Left lung (tissue), 4 donors: ENCODE measurements at regions not wholly inside any gene's neighbourhood (a gene's known extent, or its start where the extent isn't known, plus 50 kb on each side); places are given as distances from the start of the nearest gene placed in this dataset.
"Not testable (repeated sequence)": the region's sequence is repeated elsewhere in the genome, so short reads cannot be mapped to it uniquely, and the experiment has no call there.

ENCODE experiments used
- ATAC-seq: fragments of 200-7000 bp; cut with Tn5 transposase; one replicate; pipeline ENCODE4 v1.9.1; 2020; ENCODE audit warnings: moderate library complexity
- DNase-seq, 4 donors: peaks; one replicate each; pipeline ENCODE4 v3.0.0-alpha.2; 2013 to 2020
- H3K27ac ChIP-seq, 2 donors: fragments of 200-600 bp; sonication (generic) in 1 of 2; one replicate each; pipeline versions ENCODE4 v1.5.0 to v1.8.0; 2020 to 2021
- H3K27me3 ChIP-seq, 2 donors: fragments of 200-600 bp; sonication (generic) in 1 of 2; one replicate each; pipeline versions ENCODE4 v1.5.0 to v1.8.0; 2020 to 2021
- H3K36me3 ChIP-seq, 2 donors: fragments of 200-600 bp; sonication (generic) in 1 of 2; one replicate each; pipeline versions ENCODE4 v1.5.0 to v1.8.0; 2020 to 2021
- H3K4me1 ChIP-seq, 2 donors: fragments of 200-600 bp; one replicate each; pipeline ENCODE4 v1.8.0; 2021
- H3K4me3 ChIP-seq, 2 donors: fragments of 200-600 bp; sonication (generic) in 1 of 2; one replicate each; pipeline versions ENCODE4 v1.5.0 to v1.8.0; 2020 to 2021; ENCODE audit warnings: mild to moderate bottlenecking in 1 of 2
- H3K9me3 ChIP-seq, 2 donors: fragments of 200-600 bp; sonication (generic) in 1 of 2; one replicate each; pipeline versions ENCODE4 v1.5.0 to v1.8.0; 2020 to 2021
- CTCF ChIP-seq, 2 donors: fragments of 200-600 bp; sonication (generic) in 1 of 2; IDR thresholded peaks; one replicate each; pipeline versions ENCODE4 v1.5.0 to v1.8.0; 2021; ENCODE audit warnings: antibody characterized with exemption in 2 of 2
- intact Hi-C, 2 donors: fragments of 100-400 bp; cut with DNase I; formaldehyde crosslinking; loops; one replicate each; pipeline versions ENCODE4 v1.11.2 to v1.14.2; 2022
- donor health status: DM: no; HTN: yes; CAD: no.
- donor health status: DM: no; HTN: no; CAD: no.

- intact Hi-C loops, H3K9me3 ChIP-seq, H3K27ac ChIP-seq, H3K4me1 ChIP-seq, H3K27me3 ChIP-seq, H3K4me3 ChIP-seq, H3K36me3 ChIP-seq, ATAC-seq: not testable (repeated sequence)
- DNase-seq, result peak in 2 of 4 donors; percentile 55 to 72
Observed at GRCh38 chr7:51389952-51390351, 73.3 kb upstream of the COBL start.

DNA sequence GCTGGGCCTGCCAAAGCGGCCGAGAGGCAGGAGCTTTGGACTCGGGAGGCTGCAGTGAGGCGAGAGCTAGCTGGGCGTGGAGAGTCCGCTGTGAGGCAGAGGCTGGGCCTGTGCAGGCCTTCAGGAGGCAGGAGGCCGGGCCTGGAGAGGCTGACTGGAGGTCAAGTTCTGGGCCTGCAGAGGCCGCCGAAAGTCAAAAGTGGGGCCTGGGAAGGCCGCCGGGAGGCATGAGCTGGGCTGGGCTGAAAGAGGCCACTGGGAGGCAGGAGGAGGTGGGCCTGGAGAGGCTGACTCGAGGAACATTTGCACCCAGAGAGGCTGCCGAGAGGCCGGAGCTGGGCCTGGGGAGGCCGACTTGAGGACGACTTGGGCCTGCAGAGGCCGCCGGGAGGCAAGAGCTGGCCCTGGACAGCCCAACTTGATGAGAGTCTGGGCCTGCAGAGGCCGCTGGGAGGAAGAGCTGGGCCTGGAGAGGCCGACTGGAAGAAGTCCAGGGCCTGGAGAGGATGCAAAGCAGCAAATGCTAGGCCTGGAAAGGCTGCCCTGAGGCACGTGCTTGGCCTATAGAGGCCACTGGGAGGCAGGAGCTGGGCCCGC lies 72.7 kb upstream of the COBL start:
- ATAC-seq, H3K27me3 ChIP-seq, H3K27ac ChIP-seq, H3K36me3 ChIP-seq, H3K4me3 ChIP-seq, H3K4me1 ChIP-seq, H3K9me3 ChIP-seq, intact Hi-C loops: not testable (repeated sequence)
- DNase-seq, result peak in 1 of 4 donors; percentile 68

DNA sequence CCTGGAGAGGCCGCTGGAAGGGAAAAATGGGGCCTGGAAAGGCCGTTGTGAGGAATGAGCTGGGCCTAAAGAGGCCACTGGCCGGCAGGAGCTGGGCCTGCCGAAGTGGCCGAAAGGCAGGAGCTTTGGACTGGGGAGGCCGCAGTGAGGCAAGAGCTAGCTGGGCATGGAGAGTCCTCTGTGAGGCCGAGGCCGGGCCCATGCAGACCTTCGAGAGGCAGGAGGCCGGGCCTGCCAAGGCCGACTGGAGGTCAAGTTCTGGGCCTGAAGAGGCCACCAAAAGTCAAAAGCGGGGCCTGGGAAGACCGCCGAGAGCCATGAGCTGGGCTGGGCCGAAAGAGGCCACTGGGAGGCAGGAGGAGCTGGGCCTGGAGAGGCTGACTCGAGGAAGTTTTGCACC lies 71.6 kb upstream of the COBL start:
- H3K4me3 ChIP-seq, H3K4me1 ChIP-seq, H3K27ac ChIP-seq, ATAC-seq, intact Hi-C loops, H3K9me3 ChIP-seq, H3K27me3 ChIP-seq, H3K36me3 ChIP-seq, DNase-seq: not testable (repeated sequence)

DNA sequence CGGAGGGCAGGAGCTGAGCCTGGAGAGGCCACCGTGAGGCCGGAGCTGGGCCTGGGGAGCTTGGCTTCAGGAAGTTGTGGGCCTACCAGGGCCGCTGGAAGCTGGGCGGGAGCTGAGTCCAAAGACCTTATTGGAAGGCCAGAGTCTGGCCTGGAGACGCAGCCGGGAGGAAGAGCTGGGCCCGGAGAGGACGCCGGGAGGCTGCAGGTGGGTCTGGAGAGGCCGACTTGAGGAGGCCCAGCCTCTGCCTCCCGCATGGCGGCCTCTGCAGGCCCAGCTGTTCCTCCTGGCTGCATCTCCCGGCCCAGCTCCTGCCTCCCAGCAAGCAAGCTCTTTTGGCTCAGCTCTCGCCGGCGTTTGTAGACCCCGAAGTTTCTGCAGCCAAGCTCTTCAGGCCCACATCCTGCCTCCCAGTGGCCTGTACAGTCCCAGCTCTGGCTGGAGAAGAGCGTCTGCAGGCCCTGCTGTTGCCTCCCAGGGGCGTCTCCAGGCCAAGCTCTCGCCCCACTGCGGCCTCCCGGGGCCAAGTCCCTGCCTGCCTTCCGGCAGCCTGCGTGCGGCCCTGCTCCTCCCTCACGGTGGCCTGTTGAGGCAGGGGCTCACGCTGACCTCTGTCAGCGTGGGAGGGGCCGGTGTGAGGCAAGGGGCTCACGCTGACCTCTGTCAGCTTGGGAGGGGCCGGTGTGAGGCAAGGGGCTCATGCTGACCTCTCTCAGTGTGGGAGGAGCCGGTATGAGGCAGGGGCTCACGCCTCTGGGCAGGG lies 70.4 kb upstream of the COBL start:
- DNase-seq, ATAC-seq: not testable (repeated sequence)

GRCh38 chr7:51386184-51386583 lies 69.6 kb upstream of the COBL start:
- peak in 1 of 4 donors; percentile 64 for DNase-seq
- ATAC-seq, H3K27ac ChIP-seq, H3K36me3 ChIP-seq, intact Hi-C loops, H3K27me3 ChIP-seq, H3K9me3 ChIP-seq, H3K4me3 ChIP-seq, H3K4me1 ChIP-seq: not testable (repeated sequence)

More for the DNA sequence above, 70.4 kb upstream of the COBL start:
- intact Hi-C loops, H3K27me3 ChIP-seq, H3K9me3 ChIP-seq, H3K36me3 ChIP-seq, H3K4me1 ChIP-seq, H3K4me3 ChIP-seq, H3K27ac ChIP-seq: not testable (repeated sequence)

- DNase-seq, result peak in 1 of 4 donors; percentile 59
- H3K9me3 ChIP-seq, H3K36me3 ChIP-seq, ATAC-seq, intact Hi-C loops, H3K27ac ChIP-seq, H3K27me3 ChIP-seq, H3K4me1 ChIP-seq, H3K4me3 ChIP-seq: not testable (repeated sequence)
Observed at GRCh38 chr7:51382243-51382642, 65.6 kb upstream of the COBL start.

GRCh38 chr7:51376420-51377092 lies 59.9 kb upstream of the COBL start:
- ATAC-seq, result peak; percentile 68
- Histone ChIP-seq H3K4me1 (no peaks in the 10 kb centered on the region), H3K9me3 (no peaks in the 10 kb centered on the region), H3K27me3 (no peaks in the 10 kb centered on the region), H3K36me3 (no peaks in the 10 kb centered on the region), H3K4me3 (no peak overlapping the region), H3K27ac (no peak overlapping the region)
- intact Hi-C loops, result no loop called here
- no peak for DNase-seq
- TF ChIP-seq CTCF (IDR thresholded peaks at IDR 0.05), result no peak

DNA sequence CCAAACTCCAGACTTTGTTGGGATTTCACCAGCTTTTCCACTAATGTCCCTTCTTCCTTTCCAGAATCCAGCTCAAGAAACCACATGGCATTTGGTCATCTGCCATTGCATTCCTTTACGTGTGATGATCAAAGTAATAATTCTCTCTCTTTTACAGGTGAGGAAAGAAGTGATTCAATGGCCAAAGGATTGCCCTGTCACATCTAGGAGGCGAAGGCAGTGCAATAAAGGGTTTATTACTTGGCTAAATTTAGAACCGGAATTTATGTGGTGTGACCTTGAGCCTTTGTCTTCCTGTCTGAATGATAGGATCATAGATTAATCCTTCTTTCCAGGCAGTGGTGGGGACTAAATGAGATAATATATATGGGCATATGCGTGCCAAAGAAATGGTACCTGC lies 58.3 kb upstream of the COBL start:
- H3K4me3 ChIP-seq, result no peak overlapping the region
- intact Hi-C loops, result no loop called here
- DNase-seq (no peak), ATAC-seq (no peak)
- no peak overlapping the region for H3K27ac ChIP-seq
- no peaks in the 10 kb centered on the region for H3K27me3 ChIP-seq
- no peaks in the 10 kb centered on the region for H3K9me3 ChIP-seq
- no peak for TF ChIP-seq CTCF (IDR thresholded peaks at IDR 0.05)
- no peaks in the 10 kb centered on the region for H3K4me1 ChIP-seq
- H3K36me3 ChIP-seq, result no peaks in the 10 kb centered on the region

DNA sequence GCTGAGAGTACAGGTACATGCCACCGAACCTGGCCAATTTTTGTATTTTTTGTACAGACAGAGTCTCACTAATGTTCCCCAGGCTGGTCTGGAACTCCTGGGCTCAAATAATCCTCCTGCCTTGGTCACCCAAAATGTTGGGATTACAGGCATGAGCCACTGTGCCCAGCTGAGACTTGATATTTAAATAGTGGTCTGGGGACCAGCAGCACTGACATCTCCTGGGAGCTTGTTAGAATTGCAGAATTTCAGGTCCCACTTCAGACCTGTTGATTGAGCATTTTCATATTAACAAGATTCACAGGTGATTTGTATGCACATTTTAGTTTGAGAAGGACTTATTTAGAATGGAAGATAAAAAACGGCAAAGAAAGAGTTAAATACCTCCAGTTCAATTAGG lies 57.0 kb upstream of the COBL start:
- intact Hi-C loops, result not testable (repeated sequence)

More for the DNA sequence above, 57.0 kb upstream of the COBL start:
- H3K36me3 ChIP-seq, H3K27ac ChIP-seq, H3K4me3 ChIP-seq, H3K27me3 ChIP-seq, H3K4me1 ChIP-seq, DNase-seq, ATAC-seq, H3K9me3 ChIP-seq: not testable (repeated sequence)
